ENCODE measurements at regions not wholly inside any gene's neighbourhood (a gene's known extent, or its start where the extent isn't known, plus 50 kb on each side); places are given as distances from the start of the nearest gene placed in this dataset.

DNA sequence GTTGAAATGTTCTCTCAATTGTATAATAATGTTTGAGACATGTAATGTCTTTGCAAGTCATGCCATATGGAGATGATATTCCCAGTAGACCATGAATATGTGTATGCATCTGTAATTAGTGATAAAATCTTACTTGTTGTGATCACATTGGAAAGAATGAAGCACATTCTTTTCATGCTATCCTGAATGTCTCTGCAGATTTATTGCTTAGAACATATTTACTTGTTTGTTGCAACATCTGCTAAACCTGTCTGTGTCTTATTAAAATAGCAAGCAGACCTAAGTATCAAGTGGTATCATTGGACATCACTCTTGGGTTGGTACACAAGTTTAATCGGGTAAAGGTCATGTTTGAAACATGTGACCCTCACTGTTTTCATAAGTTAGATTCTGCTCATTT lies 265.5 kb upstream of the CD180 start:
- TF ChIP-seq, protein P1, sequence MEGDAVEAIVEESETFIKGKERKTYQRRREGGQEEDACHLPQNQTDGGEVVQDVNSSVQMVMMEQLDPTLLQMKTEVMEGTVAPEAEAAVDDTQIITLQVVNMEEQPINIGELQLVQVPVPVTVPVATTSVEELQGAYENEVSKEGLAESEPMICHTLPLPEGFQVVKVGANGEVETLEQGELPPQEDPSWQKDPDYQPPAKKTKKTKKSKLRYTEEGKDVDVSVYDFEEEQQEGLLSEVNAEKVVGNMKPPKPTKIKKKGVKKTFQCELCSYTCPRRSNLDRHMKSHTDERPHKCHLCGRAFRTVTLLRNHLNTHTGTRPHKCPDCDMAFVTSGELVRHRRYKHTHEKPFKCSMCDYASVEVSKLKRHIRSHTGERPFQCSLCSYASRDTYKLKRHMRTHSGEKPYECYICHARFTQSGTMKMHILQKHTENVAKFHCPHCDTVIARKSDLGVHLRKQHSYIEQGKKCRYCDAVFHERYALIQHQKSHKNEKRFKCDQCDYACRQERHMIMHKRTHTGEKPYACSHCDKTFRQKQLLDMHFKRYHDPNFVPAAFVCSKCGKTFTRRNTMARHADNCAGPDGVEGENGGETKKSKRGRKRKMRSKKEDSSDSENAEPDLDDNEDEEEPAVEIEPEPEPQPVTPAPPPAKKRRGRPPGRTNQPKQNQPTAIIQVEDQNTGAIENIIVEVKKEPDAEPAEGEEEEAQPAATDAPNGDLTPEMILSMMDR (IDR thresholded peaks at IDR 0.05), result no peak
- no peak for TF ChIP-seq POLR2A (IDR thresholded peaks at IDR 0.05)
- TF ChIP-seq EP300 (IDR thresholded peaks at IDR 0.05), result no peak

Data from tibial nerve (tissue), 4 donors.